Esophagus squamous epithelium (tissue), 4 donors: ENCODE measurements at regions not wholly inside any gene's neighbourhood (a gene's known extent, or its start where the extent isn't known, plus 50 kb on each side); places are given as distances from the start of the nearest gene placed in this dataset.

ENCODE experiments used
- CTCF ChIP-seq, 6 experiments: fragments of 450-650 bp in 4 of 6; fragments of 200-600 bp in 2 of 6; sonication (generic) in 2 of 6; IDR thresholded peaks; one replicate each; pipeline ENCODE4 v1.5.1; 2016 to 2019; ENCODE audit warnings: antibody characterized with exemption in 6 of 6, mild to moderate bottlenecking in 4 of 6, moderate library complexity in 4 of 6
- POLR2A ChIP-seq, 4 donors: fragments of 450-650 bp; IDR thresholded peaks; one replicate each; pipeline ENCODE4 v1.6.1; 2017; ENCODE audit warnings: antibody characterized with exemption in 4 of 4, mild to moderate bottlenecking in 4 of 4, moderate library complexity in 3 of 4

- TF ChIP-seq CTCF (IDR thresholded peaks at IDR 0.05): no peak
- TF ChIP-seq POLR2A (IDR thresholded peaks at IDR 0.05): no peak
These were observed 163.1 kb downstream of the TLE3 start for GRCh38 chr15:69934607-69935006.
